GM18909 (cell line): ENCODE measurements at regions not wholly inside any gene's neighbourhood (a gene's known extent, or its start where the extent isn't known, plus 50 kb on each side); places are given as distances from the start of the nearest gene placed in this dataset.

Source experiments
- ATAC-seq: cut with Tn5 transposase; IDR thresholded peaks from one replicate; pipeline ENCODE4 v1.9.1; 2021; ENCODE audit warnings: mild to moderate bottlenecking; ENCODE audit not compliant: unreplicated experiment, poor library complexity

- ATAC-seq: no peak
These were observed 160.8 kb downstream of the GXYLT1 start for GRCh38 chr12:41983856-41984255.

- ATAC-seq: no peak
These were observed 161.3 kb downstream of the GXYLT1 start for GRCh38 chr12:41983394-41983793.

- ATAC-seq: no peak
These were observed 162.9 kb downstream of the GXYLT1 start for GRCh38 chr12:41981758-41982157.

- ATAC-seq: no peak
These were observed 163.7 kb downstream of the GXYLT1 start for GRCh38 chr12:41981013-41981412.

GRCh38 chr12:41980390-41980789 is 164.3 kb downstream of the GXYLT1 start:
- no peak for ATAC-seq

- no peak for ATAC-seq
These were observed 165.1 kb downstream of the GXYLT1 start for GRCh38 chr12:41979574-41979973.

GRCh38 chr12:41972598-41972997 is 172.1 kb downstream of the GXYLT1 start:
- no peak for ATAC-seq

- ATAC-seq: no peak
These were observed 172.5 kb downstream of the GXYLT1 start for GRCh38 chr12:41972196-41972595.

GRCh38 chr12:41970744-41971143 is 173.9 kb downstream of the GXYLT1 start:
- no peak for ATAC-seq

GRCh38 chr12:41968599-41968998 is 176.1 kb downstream of the GXYLT1 start:
- ATAC-seq: no peak

- ATAC-seq: no peak
These were observed 176.8 kb downstream of the GXYLT1 start for GRCh38 chr12:41967668-41968500.

- ATAC-seq: no peak
These were observed 177.8 kb downstream of the GXYLT1 start for GRCh38 chr12:41966916-41967315.

GRCh38 chr12:41966001-41966400 is 178.7 kb downstream of the GXYLT1 start:
- no peak for ATAC-seq

- ATAC-seq: no peak
These were observed 181.3 kb downstream of the GXYLT1 start for GRCh38 chr12:41963398-41963797.

- no peak for ATAC-seq
These were observed 182.5 kb downstream of the GXYLT1 start for GRCh38 chr12:41962171-41962572.

- ATAC-seq: no peak
These were observed 185.4 kb downstream of the GXYLT1 start for GRCh38 chr12:41959271-41959670.

- ATAC-seq: no peak
These were observed 188.3 kb downstream of the GXYLT1 start for GRCh38 chr12:41956353-41956752.

GRCh38 chr12:41950455-41950854 is 194.2 kb downstream of the GXYLT1 start:
- ATAC-seq: peak; percentile 74

- ATAC-seq: no peak
These were observed 198.6 kb downstream of the GXYLT1 start for GRCh38 chr12:41946106-41946505.

GRCh38 chr12:41944216-41944615 is 200.5 kb downstream of the GXYLT1 start:
- no peak for ATAC-seq

GRCh38 chr12:41943671-41944070 is 201.0 kb downstream of the GXYLT1 start:
- no peak for ATAC-seq

- no peak for ATAC-seq
These were observed 202.3 kb downstream of the GXYLT1 start for GRCh38 chr12:41942354-41942753.
